D721Med (cell line): ENCODE measurements at regions not wholly inside any gene's neighbourhood (a gene's known extent, or its start where the extent isn't known, plus 50 kb on each side); places are given as distances from the start of the nearest gene placed in this dataset.
"Not testable (repeated sequence)": the region's sequence is repeated elsewhere in the genome, so short reads cannot be mapped to it uniquely, and the experiment has no call there.

Source experiments
- DNase-seq: peaks from one replicate; pipeline ENCODE4 v3.0.0; 2011; ENCODE audit warnings: low spot score; ENCODE audit not compliant: insufficient read length
- FAIRE-seq: peaks from 2 replicates; lab custom pipeline; 2011; peaks lifted over from hg19 to GRCh38; lab: Jason Lieb, UNC
- CTCF ChIP-seq: IDR thresholded peaks from 2 replicates; pipeline ENCODE4 v1.5.1; 2012; ENCODE audit warnings: mild to moderate bottlenecking, control low read depth; ENCODE audit not compliant: insufficient read depth; ENCODE audit errors: missing control alignments

GRCh38 chr3:5505163-5505562, 317.7 kb downstream of the EDEM1 start:
- DNase-seq, result no peak
- FAIRE-seq, result no peak
- no peak for TF ChIP-seq CTCF

GRCh38 chr3:5505997-5506396, 318.5 kb downstream of the EDEM1 start:
- FAIRE-seq, result peak; percentile 80
- no peak for DNase-seq
- no peak for TF ChIP-seq CTCF

GRCh38 chr3:5508860-5509259, 321.4 kb downstream of the EDEM1 start:
- DNase-seq, FAIRE-seq: not testable (repeated sequence)

GRCh38 chr3:5510300-5510699, 322.8 kb downstream of the EDEM1 start:
- no peak for DNase-seq
- no peak for TF ChIP-seq CTCF
- FAIRE-seq, result no peak

- DNase-seq (no peak), FAIRE-seq (no peak)
Measured at GRCh38 chr3:5517921-5518320, 330.4 kb downstream of the EDEM1 start.

GRCh38 chr3:5520237-5520636, 332.7 kb downstream of the EDEM1 start:
- no peak for TF ChIP-seq CTCF
- no peak for DNase-seq
- peak; percentile 41 for FAIRE-seq

More at GRCh38 chr3:5517921-5518320, 330.4 kb downstream of the EDEM1 start:
- no peak for TF ChIP-seq CTCF

GRCh38 chr3:5523125-5523524, 335.6 kb downstream of the EDEM1 start:
- TF ChIP-seq CTCF, result no peak
- no peak for DNase-seq
- peak; percentile 83 for FAIRE-seq

- DNase-seq (no peak), FAIRE-seq (no peak)
- no peak for TF ChIP-seq CTCF
Measured at GRCh38 chr3:5531039-5531438, 343.5 kb downstream of the EDEM1 start.
